ENCODE measurements at regions not wholly inside any gene's neighbourhood (a gene's known extent, or its start where the extent isn't known, plus 50 kb on each side); places are given as distances from the start of the nearest gene placed in this dataset.

DNA sequence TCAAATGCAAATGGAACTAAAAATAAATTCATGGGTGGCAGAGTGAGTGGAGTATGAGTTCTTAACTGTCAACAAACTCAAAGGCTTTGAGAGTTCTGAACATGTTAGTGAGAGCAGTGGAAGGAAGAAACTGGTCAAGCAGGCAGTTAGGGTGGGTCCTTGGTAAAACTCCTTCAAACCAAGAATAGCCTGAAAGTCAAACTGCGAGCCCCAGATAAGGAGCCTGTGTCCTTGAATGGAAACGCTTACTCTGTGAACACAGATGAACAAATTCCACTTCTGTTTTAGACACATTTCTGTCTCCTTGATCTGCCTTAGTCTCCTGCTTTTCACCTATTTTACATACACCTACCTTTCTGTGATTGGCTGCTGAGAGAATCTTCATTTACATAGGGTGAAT lies 129.4 kb upstream of the PCDH18 start:
- Histone ChIP-seq H3K4me1 (peaks cover 30% of the 10 kb centered on the region), H3K4me3 (no peak overlapping the region), H3K36me3 (replicated peaks) (no peaks in the 10 kb centered on the region), H3K9me3 (no peaks in the 10 kb centered on the region; the same call in 1 of the 2 replicates), H3K27me3 (ENCODE audit: low read depth) (no peaks in the 10 kb centered on the region)
- in situ Hi-C loops (cut with MboI; ENCODE audit: low sequenced_read_pairs) = no loop called here
- DNase-seq (ENCODE audit: low spot score in 2 of 2) = no peak

DNA sequence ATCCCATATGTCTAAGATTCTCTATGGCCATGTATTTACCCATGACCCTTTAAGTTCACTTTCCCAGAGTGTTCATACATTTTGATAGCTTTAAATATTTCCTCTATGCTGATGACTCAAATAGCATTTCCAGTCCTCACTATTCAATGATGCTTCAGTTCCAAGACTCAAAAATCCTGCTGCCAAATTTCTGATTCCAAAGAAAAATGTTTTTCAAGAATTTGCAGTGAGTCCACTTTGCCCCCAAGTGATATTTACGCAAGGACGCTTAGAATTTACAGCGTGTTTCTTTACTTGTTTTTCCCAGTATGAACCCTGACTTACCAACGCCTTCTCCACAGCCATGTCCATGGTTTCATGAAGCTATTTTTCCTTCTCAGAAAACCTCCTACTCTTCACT lies 127.9 kb upstream of the PCDH18 start:
- no peaks in the 10 kb centered on the region; the same call in 1 of the 2 replicates for H3K9me3 ChIP-seq
- no peak for DNase-seq (ENCODE audit: low spot score in 2 of 2)
- in situ Hi-C loops (cut with MboI; ENCODE audit: low sequenced_read_pairs) = no loop called here
- H3K4me1 ChIP-seq = peaks cover 38% of the 10 kb centered on the region
- H3K36me3 ChIP-seq (replicated peaks) = no peaks in the 10 kb centered on the region
- H3K4me3 ChIP-seq = no peak overlapping the region
- no peaks in the 10 kb centered on the region for H3K27me3 ChIP-seq (ENCODE audit: low read depth)

DNA sequence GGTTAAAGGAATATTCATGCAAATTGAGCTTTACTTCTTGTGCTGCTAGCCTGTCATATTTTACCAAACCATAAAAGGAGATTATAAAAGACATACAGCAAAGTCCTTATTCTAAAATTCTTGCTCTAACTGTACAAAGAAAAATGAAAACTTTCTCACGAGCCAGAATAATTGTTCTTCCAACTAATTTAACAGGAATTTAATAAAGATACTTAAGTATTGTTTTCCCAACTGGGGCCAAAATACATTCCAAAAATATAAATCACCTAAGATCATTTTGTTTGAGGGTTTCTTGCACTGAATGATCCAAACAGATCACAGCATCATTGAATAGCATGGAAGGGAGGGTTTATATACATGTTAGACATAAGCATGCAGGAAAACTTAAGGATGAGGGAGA lies 127.1 kb upstream of the PCDH18 start:
- DNase-seq (ENCODE audit: low spot score in 2 of 2) = no peak
- no peaks in the 10 kb centered on the region for H3K36me3 ChIP-seq (replicated peaks)
- in situ Hi-C loops (cut with MboI; ENCODE audit: low sequenced_read_pairs) = no loop called here
- no peaks in the 10 kb centered on the region for H3K27me3 ChIP-seq (ENCODE audit: low read depth)
- peaks cover 42% of the 10 kb centered on the region for H3K4me1 ChIP-seq
- H3K4me3 ChIP-seq = no peak overlapping the region
- no peaks in the 10 kb centered on the region; the same call in 1 of the 2 replicates for H3K9me3 ChIP-seq

DNA sequence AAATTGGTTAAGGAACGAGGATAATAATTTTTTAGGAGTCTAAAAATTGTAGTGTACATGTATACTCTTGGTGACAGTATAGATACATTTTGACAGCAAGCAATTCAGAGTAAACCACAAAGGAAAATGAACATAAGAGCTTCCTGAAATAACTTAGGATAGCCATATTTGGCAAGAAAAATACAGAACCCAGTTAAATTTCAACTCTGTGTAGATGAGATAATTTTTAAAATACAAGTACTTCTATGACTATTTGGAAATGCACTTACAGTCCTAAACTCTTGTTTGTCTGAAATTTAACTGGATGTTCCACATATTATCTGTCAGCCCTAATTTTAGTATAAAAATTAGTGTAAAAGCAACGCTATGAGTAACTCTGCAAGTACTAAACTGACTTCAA lies 124.4 kb upstream of the PCDH18 start:
- peaks cover 28% of the 10 kb centered on the region for H3K4me1 ChIP-seq
- no peaks in the 10 kb centered on the region for H3K36me3 ChIP-seq (replicated peaks)
- no peak overlapping the region for H3K4me3 ChIP-seq
- no peak for DNase-seq (ENCODE audit: low spot score in 2 of 2)
- no peaks in the 10 kb centered on the region for H3K9me3 ChIP-seq
- in situ Hi-C loops (cut with MboI; ENCODE audit: low sequenced_read_pairs) = no loop called here
- no peaks in the 10 kb centered on the region for H3K27me3 ChIP-seq (ENCODE audit: low read depth)

DNA sequence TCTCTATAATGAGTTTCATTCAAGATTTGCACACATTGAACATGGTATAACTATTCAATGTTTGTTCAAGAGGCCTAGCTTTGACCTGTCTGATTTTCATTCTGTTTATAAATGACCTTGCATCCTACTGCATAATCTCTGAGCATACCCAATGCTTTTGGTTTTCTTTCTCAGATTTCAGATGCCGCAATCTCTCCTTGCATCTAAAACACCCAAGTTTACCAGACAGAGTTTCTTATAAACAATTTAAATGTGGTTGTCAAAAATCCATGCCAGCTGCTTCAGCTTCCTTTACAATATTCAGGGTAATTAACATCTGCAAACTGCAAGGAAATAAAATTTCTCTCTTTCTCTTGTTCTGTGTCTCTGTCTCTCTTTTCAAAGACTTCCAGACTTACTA lies 123.0 kb upstream of the PCDH18 start:
- H3K9me3 ChIP-seq = no peaks in the 10 kb centered on the region
- DNase-seq (ENCODE audit: low spot score in 2 of 2) = no peak
- no peak overlapping the region for H3K4me3 ChIP-seq
- H3K27me3 ChIP-seq (ENCODE audit: low read depth) = no peaks in the 10 kb centered on the region
- in situ Hi-C loops (cut with MboI; ENCODE audit: low sequenced_read_pairs) = no loop called here
- no peaks in the 10 kb centered on the region for H3K36me3 ChIP-seq (replicated peaks)
- peaks cover 28% of the 10 kb centered on the region for H3K4me1 ChIP-seq

DNA sequence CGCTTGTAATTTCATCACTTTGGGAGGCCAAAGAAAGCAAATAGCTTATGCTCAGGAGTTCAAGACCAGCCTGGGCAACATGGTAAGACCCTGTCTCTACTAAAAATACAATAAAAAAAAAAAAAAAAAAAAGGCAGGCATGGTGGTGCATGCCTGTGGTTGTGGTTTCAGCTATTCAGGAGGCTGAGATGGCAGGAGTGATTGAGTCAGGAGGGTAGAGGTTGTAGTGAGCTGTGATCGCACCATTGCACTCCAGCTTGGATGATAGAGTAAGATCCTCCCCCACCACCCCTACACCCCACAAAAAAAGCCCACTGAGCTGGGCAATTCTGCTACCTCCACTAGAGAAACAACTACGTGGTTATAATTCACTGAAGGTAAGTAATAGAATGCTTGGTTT lies 118.8 kb upstream of the PCDH18 start:
- peaks cover 21% of the 10 kb centered on the region for H3K4me1 ChIP-seq
- no peaks in the 10 kb centered on the region for H3K27me3 ChIP-seq (ENCODE audit: low read depth)
- DNase-seq (ENCODE audit: low spot score in 2 of 2) = no peak
- no peaks in the 10 kb centered on the region for H3K36me3 ChIP-seq (replicated peaks)
- in situ Hi-C loops (cut with MboI; ENCODE audit: low sequenced_read_pairs) = no loop called here
- no peak overlapping the region for H3K4me3 ChIP-seq
- H3K9me3 ChIP-seq = no peaks in the 10 kb centered on the region

DNA sequence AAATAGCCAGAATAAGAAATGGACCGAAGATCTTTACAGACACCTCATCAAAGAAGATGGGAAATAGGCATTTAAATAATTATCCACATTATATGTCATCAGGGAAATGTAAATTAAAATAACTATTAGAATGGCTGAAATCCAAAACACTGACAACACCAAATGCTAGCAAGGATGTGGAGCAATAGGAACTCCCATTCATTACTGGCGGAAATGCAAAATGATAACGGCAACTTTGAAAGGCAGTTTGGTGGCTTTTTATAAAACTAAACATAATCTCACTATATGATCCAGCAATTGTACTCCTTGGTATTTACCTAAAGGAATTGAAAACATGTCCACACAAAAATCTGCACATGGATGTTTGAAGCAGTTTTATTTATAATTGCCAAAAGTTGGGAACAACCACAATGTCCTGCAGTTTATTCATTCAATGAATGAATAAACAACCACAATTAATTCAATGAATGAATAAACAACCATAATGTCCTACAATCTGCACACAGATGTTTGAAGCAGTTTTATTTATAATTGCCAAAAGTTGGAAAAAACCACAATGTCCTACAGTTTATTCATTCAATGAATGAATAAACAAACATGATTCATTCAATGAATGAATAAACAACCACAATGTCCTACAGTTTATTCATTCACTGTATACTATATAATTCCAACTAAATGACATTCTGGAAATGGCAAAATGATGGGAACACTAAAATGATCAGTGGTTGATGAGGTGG lies 117.6 kb upstream of the PCDH18 start:
- no peak overlapping the region for H3K4me3 ChIP-seq
- H3K36me3 ChIP-seq (replicated peaks) = no peaks in the 10 kb centered on the region
- H3K9me3 ChIP-seq = no peaks in the 10 kb centered on the region
- no peaks in the 10 kb centered on the region for H3K27me3 ChIP-seq (ENCODE audit: low read depth)
- no peak for DNase-seq (ENCODE audit: low spot score in 2 of 2)
- peaks cover 11% of the 10 kb centered on the region for H3K4me1 ChIP-seq
- in situ Hi-C loops (cut with MboI; ENCODE audit: low sequenced_read_pairs) = no loop called here

DNA sequence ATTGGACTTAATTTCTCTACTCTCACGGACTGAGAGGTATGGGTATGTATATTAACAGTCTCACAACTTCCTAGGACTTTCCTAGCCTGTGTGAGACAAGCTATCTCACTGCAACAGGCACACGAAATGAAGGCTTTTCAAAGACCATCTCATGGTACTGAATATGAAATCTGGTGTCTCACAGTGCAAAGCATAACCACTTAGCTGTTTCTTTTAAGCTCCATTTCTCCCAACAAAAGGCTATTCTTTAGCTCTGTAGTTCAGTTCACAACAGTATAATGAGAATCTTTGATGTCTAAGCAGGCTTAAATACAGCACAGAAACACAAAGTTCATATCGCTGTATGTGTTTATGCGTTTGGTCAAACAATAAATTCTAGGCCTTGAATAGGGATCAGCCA lies 116.2 kb upstream of the PCDH18 start:
- Histone ChIP-seq H3K4me1 (peaks cover 9% of the 10 kb centered on the region), H3K4me3 (no peak overlapping the region), H3K27me3 (ENCODE audit: low read depth) (no peaks in the 10 kb centered on the region), H3K36me3 (replicated peaks) (no peaks in the 10 kb centered on the region), H3K9me3 (no peaks in the 10 kb centered on the region)
- peak in 1 of 2 experiments; percentile 54 for DNase-seq (ENCODE audit: low spot score in 2 of 2)
- in situ Hi-C loops (cut with MboI; ENCODE audit: low sequenced_read_pairs) = no loop called here

DNA sequence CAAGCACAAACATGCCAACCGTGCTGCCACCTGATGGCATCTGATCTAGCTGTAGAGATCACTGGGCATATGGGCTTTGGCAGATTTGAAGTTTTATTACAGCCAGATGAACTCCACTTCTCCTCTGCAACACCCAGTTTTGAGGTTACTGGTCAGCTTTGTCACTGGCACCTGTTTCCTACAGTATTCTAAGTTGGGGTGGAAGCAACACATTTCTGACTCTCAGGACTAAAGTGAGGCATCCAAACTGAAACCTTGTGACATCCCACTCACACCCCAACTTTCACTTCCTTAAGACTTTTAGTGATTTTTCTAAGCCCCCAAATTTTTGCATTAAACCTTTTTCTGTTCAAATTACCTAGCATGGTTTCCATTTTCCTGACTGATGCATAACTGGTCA lies 115.1 kb upstream of the PCDH18 start:
- no peak for DNase-seq (ENCODE audit: low spot score in 2 of 2)
- no peak overlapping the region for H3K4me3 ChIP-seq
- H3K4me1 ChIP-seq = peaks cover 9% of the 10 kb centered on the region
- in situ Hi-C loops (cut with MboI; ENCODE audit: low sequenced_read_pairs) = no loop called here
- H3K9me3 ChIP-seq = no peaks in the 10 kb centered on the region
- H3K36me3 ChIP-seq (replicated peaks) = no peaks in the 10 kb centered on the region
- H3K27me3 ChIP-seq (ENCODE audit: low read depth) = no peaks in the 10 kb centered on the region

DNA sequence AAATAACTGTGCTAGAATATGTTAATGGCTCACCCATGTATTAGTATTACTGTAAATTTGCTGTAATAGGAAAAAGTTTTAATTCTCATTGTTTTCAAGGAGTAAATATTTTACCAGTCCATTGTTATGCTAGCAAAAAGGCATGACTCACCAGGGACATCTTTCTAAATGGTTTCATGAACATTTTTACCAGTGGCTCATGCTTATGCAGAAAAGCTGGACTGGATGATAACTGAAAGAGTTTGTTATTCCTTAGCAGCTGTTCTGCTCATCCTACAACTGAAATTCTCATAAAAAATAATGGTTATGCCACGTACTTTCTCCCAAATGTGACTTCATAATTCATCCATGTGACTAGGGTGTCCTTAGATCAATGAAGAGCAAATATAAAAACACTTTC lies 111.9 kb upstream of the PCDH18 start:
- no peaks in the 10 kb centered on the region for H3K36me3 ChIP-seq (replicated peaks)
- in situ Hi-C loops (cut with MboI; ENCODE audit: low sequenced_read_pairs) = no loop called here

DNA sequence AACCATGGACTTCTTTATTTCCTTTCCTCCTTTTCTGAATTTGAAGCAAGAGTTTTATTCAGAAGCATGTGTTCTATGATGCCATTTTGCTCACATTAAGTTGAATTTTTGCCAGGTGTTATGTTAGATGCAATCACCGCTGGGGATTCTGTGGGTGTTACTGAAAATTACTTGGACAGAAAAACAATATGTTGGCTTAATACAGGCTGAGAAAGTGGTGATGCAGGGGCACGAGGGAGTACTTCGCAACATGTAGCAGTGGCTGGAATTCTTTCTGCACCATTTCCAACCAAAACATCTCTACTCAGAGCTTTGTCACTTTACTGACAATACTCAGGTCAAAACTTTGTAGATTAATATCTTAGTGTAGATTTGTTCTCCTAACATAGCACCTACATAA lies 109.2 kb upstream of the PCDH18 start:
- Histone ChIP-seq H3K27me3 (ENCODE audit: low read depth) (no peaks in the 10 kb centered on the region), H3K9me3 (no peaks in the 10 kb centered on the region), H3K4me3 (no peak overlapping the region), H3K4me1 (no peaks in the 10 kb centered on the region), H3K36me3 (replicated peaks) (no peaks in the 10 kb centered on the region)
- in situ Hi-C loops (cut with MboI; ENCODE audit: low sequenced_read_pairs) = no loop called here
- DNase-seq (ENCODE audit: low spot score in 2 of 2) = no peak

More for the DNA sequence above, 111.9 kb upstream of the PCDH18 start:
- peaks cover 9% of the 10 kb centered on the region for H3K4me1 ChIP-seq
- no peaks in the 10 kb centered on the region for H3K27me3 ChIP-seq (ENCODE audit: low read depth)
- H3K4me3 ChIP-seq = no peak overlapping the region
- no peak for DNase-seq (ENCODE audit: low spot score in 2 of 2)
- H3K9me3 ChIP-seq = no peaks in the 10 kb centered on the region

DNA sequence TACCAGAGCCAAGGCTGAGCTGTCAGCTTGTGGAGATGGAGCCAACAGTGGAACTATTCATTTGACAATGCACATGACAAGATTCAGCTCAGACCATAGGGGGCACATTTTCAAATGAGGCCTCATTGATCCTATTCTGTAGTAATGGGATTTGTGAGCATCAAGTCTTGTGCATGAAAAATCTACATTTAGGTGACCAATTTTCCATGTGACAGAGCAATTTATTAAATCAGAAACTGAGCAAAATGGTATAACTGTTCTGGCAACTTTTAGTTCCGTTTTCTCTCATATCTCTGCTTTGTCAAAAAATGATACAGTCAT lies 108.5 kb upstream of the PCDH18 start:
- peaks cover 2% of the 10 kb centered on the region; the same call in 1 of the 2 replicates for H3K4me1 ChIP-seq
- DNase-seq (ENCODE audit: low spot score in 2 of 2) = no peak
- no peak overlapping the region for H3K4me3 ChIP-seq
- no peaks in the 10 kb centered on the region for H3K36me3 ChIP-seq (replicated peaks)
- in situ Hi-C loops (cut with MboI; ENCODE audit: low sequenced_read_pairs) = no loop called here
- no peaks in the 10 kb centered on the region for H3K27me3 ChIP-seq (ENCODE audit: low read depth)
- no peaks in the 10 kb centered on the region for H3K9me3 ChIP-seq

DNA sequence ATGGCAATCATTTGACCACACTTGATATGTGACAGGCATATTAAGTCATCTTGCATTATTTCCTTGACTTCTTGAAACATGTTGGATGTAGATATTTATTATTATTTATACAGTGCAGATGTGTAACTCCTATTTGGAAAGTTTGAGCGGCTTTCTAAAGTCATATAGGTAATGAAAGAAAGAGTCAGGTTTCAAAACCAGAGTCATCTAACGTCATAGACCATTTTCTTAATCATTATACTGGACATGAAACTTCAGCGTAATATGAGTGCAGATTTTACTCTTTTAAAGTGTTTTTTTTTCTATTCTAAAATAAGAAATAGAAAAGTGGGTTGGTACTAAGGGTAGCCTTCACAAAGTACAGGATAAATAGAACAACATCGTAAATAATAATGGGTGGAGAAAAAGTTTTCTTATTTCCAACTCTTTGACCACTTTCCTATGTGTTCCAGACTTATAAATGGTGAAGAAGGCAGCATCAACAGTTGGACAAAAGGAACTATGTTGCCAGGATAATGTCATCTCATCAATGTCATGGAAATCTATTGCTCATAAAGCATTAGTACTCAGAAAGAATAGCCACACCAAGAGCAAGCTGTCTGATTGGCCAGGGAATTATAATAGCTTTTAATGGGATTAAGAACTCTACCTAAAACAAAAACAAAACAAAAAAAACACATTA lies 108.0 kb upstream of the PCDH18 start:
- DNase-seq (ENCODE audit: low spot score in 2 of 2) = peak in 1 of 2 experiments; percentile 54
- Histone ChIP-seq H3K36me3 (replicated peaks) (no peaks in the 10 kb centered on the region), H3K4me3 (no peak overlapping the region), H3K27me3 (ENCODE audit: low read depth) (no peaks in the 10 kb centered on the region), H3K4me1 (peaks cover 3% of the 10 kb centered on the region; the same call in 1 of the 2 replicates), H3K9me3 (no peaks in the 10 kb centered on the region)
- in situ Hi-C loops (cut with MboI; ENCODE audit: low sequenced_read_pairs) = no loop called here

DNA sequence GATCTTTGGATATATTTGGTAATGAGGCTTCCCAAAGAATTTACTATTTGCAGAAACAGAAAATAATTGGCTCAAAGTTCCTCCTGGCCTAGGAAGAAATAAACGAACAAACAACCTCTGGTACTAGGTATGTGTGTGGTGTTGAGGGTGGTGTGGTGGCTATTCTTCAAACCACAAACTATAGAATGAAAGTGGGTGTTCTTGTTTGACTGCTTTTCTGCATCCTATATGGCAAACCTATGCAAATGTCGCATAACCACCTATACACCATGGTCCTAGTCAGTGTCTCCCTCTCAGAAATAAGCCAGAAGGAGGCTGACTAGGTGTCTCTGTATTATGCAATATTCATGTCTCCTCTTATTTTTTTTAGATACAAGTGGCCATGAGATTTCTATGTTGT lies 106.6 kb upstream of the PCDH18 start:
- H3K4me3 ChIP-seq = no peak overlapping the region
- no peaks in the 10 kb centered on the region for H3K9me3 ChIP-seq
- H3K4me1 ChIP-seq = peaks cover 3% of the 10 kb centered on the region; the same call in 1 of the 2 replicates
- H3K27me3 ChIP-seq (ENCODE audit: low read depth) = no peaks in the 10 kb centered on the region
- DNase-seq (ENCODE audit: low spot score in 2 of 2) = no peak
- H3K36me3 ChIP-seq (replicated peaks) = no peaks in the 10 kb centered on the region
- in situ Hi-C loops (cut with MboI; ENCODE audit: low sequenced_read_pairs) = no loop called here
